GM10266 (cell line): ENCODE measurements at regions not wholly inside any gene's neighbourhood (a gene's known extent, or its start where the extent isn't known, plus 50 kb on each side); places are given as distances from the start of the nearest gene placed in this dataset.

ENCODE experiments used
- DNase-seq: peaks from one replicate; pipeline ENCODE4 v3.0.0; 2012; ENCODE audit errors: extremely low spot score
- TF ChIP-seq, protein P1 (sequence below): IDR thresholded peaks from 2 replicates; pipeline ENCODE4 v1.5.1; 2012; ENCODE audit warnings: mild to moderate bottlenecking, low read depth; ENCODE audit not compliant: control insufficient read depth, insufficient read depth; ENCODE audit errors: missing control alignments

DNA sequence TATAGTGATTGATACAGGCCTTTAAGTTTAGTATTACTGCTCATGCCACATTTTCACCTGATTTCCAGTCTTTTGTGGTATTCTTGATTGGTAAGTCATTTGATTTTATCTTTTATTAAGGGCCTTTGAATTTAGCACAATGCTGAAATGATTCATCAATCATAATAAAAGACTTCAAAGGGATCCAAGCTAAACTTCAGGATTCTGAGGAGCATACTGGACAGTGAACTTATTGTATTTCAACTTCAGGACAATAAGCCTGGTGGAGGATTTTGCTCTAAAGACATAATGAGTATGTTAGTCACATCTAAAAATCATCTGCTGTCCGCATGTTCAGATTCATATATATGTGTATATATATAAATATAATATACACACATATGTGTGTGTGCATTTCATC, 233.3 kb downstream of the SETD4 start:
- TF ChIP-seq, protein P1, sequence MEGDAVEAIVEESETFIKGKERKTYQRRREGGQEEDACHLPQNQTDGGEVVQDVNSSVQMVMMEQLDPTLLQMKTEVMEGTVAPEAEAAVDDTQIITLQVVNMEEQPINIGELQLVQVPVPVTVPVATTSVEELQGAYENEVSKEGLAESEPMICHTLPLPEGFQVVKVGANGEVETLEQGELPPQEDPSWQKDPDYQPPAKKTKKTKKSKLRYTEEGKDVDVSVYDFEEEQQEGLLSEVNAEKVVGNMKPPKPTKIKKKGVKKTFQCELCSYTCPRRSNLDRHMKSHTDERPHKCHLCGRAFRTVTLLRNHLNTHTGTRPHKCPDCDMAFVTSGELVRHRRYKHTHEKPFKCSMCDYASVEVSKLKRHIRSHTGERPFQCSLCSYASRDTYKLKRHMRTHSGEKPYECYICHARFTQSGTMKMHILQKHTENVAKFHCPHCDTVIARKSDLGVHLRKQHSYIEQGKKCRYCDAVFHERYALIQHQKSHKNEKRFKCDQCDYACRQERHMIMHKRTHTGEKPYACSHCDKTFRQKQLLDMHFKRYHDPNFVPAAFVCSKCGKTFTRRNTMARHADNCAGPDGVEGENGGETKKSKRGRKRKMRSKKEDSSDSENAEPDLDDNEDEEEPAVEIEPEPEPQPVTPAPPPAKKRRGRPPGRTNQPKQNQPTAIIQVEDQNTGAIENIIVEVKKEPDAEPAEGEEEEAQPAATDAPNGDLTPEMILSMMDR: no peak
- DNase-seq: no peak

DNA sequence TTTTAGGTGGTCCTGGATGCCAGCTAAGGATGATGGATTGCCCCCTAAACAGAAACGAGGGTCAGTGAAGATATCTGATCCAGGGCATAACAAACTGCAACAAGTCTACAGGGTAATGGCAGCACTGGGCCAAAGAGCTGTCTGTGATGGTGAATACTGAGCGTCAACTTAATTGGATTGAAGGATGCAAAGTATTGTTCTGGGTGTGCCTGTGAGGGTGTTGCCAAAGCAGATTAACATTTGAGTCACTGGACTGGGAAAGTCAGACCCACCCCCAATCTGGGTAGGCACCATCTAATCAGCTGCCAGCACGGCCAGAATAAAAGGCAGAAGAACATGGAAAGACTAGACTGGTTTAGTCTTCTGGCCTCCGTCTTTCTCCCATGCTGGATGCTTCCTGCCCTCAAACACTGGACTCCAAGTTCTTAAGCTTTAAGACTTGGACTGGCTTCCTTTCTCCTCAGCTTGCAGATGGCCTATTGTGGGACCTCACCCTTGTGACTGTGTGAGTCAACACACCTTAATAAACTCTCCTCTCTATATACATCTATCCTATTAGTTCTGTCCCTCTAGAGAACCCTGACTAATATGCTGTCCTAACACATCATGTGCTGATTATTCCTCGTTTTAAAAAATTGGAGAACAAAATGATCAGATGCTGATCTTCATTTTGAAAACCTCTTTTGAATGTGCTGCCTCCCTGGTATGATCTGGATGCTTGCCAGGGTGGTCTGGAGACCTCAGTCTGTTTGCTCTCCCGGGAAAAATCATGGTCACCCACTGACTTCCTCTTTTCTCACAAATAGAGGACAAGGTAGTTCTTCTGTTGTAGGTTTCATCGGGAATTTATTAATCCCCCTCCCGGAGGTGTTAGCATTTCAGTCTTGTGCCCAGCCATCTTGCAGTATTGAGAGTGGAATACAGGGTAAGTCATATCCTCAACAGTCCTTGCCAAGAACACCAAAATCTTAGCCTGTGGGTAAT, 234.7 kb downstream of the SETD4 start:
- DNase-seq: no peak
- TF ChIP-seq, protein P1: no peak

DNA sequence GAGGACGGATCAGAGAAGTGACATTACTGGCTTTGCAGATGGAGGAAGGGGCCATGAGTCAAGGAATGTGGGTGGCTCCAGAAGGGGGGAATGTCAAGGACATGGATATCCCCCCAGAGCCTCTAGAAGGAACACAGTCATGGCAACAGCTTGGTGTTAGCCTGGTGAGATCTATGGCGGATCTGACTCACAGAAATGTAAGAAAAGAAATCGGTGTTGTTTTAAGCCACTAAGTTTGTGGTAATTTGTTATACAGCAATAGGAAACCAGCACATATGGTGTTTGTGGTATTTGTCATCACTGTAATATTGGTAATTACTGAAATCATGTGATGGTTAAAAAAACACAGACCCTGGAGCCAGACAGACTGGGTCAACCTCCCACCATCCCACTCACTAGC, 236.2 kb downstream of the SETD4 start:
- DNase-seq: no peak
- TF ChIP-seq, protein P1: no peak

DNA sequence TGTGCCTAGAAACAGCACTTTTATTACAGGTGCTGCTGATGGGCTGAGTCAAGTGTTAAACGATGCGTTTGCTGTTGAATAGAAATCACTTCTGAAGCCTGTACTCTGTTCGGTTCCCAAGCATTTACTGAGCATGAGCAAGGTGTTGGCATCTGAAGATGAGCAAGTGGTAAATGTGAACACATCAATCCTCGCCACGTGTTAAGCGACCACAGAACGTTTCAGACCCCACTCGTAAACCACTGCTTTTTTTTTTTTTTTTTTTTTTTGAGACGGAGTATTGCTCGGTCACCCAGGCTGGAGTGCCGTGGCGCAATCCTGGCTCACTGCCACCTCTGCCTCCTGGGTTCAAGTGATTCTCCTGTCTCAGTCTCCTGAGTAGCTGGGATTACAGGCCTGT, 241.2 kb downstream of the SETD4 start:
- no peak for DNase-seq
- TF ChIP-seq, protein P1: no peak

DNA sequence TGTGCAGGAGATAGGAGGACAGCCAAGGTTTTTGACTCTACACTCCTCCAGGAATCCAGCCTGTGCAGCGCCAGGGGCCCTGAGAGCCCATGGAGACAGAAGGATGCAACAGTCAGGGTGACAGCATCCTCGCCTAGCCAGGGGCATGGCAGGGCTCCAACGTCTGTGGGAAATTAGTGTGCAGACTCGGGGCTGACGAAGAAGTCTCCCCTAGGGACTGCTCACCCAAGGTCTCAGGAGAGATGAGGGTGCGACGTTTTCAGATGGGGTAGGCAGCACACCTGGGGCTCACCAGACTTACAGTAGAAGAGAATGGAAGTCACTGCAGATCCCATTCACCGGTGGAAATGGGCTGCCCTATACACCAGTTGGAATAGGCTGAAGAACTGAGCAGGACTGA, 241.7 kb downstream of the SETD4 start:
- TF ChIP-seq, protein P1: no peak
- no peak for DNase-seq

DNA sequence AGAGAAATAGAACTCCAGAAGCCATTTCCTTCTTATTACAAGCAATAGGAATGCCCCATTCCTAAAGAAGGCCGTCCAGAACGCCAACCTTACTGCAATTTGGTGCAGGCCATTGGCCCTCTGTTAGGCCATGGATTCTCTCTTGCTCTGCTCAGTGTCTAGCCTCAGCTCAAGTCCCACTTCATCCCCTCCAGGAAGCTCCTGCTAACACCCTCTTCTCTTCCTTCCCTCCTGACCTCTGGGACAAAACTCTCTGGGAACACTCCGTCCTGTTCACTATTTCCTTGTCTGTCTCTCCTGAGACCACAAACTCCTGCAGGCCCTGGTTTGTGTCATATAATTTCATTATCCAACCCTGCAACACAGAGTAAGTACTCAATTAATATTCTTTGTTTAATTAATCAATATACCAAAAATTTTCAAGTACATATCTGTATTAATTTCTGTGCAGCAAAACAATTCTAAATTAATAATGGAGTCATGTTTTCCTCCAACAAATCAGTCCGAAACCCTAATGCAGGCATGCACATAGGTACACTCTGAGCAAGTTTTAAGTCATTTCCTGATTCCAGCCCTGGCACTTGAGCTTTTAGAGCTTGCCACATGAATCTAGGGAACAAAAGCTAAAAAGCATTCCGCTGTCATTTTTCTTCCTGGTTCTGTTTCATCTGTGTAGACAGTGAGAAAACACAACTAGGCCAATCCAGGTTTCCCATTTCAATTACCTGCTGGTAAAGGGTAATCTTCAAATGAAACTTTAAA, 245.3 kb downstream of the SETD4 start:
- no peak for DNase-seq
- TF ChIP-seq, protein P1: no peak
